Uterus (tissue), 3 donors: ENCODE measurements at regions not wholly inside any gene's neighbourhood (a gene's known extent, or its start where the extent isn't known, plus 50 kb on each side); places are given as distances from the start of the nearest gene placed in this dataset.

ENCODE experiments used
- DNase-seq, 2 donors: peaks; one replicate each; pipeline ENCODE4 v3.0.0-alpha.2; 2019 to 2020
- H3K27ac ChIP-seq, 2 donors: fragments of 200-600 bp; sonication (generic); 1 replicate in 1 of 2; 2 replicates in 1 of 2; pipeline ENCODE4 v1.5.1; 2016 to 2018
- H3K27me3 ChIP-seq, 2 donors: fragments of 200-600 bp; sonication (generic); one replicate each; pipeline ENCODE4 v1.5.1; 2018 to 2019; ENCODE audit warnings: control low read depth in 1 of 2
- H3K36me3 ChIP-seq, 2 donors: fragments of 200-600 bp; sonication (generic); one replicate each; pipeline ENCODE4 v1.5.1; 2019; ENCODE audit warnings: control low read depth in 1 of 2
- H3K4me1 ChIP-seq, 2 donors: fragments of 200-600 bp; sonication (generic); one replicate each; pipeline ENCODE4 v1.5.1; 2018 to 2019; ENCODE audit warnings: control low read depth in 1 of 2
- H3K4me3 ChIP-seq, 2 donors: fragments of 200-600 bp; sonication (generic); 1 replicate in 1 of 2; 2 replicates in 1 of 2; pipeline ENCODE4 v1.5.1; 2018 to 2019; ENCODE audit warnings: mild to moderate bottlenecking in 1 of 2
- H3K9me3 ChIP-seq, 2 donors: fragments of 200-600 bp; sonication (generic); one replicate each; pipeline ENCODE4 v1.5.1; 2019; ENCODE audit warnings: control low read depth in 1 of 2
- CTCF ChIP-seq, 4 experiments: fragments of 200-600 bp in 2 of 4; fragments of 450-650 bp in 2 of 4; sonication (generic) in 2 of 4; IDR thresholded peaks; one replicate each; pipeline ENCODE4 v1.5.1; 2016 to 2019; ENCODE audit warnings: antibody characterized with exemption in 4 of 4, mild to moderate bottlenecking in 2 of 4, moderate library complexity in 1 of 4
- POLR2A ChIP-seq, 2 donors: fragments of 450-650 bp; IDR thresholded peaks; one replicate each; pipeline ENCODE4 v1.6.1; 2016; ENCODE audit warnings: antibody characterized with exemption in 2 of 2, mild to moderate bottlenecking in 1 of 2, moderate library complexity in 1 of 2
- intact Hi-C: fragments of 100-400 bp; cut with DNase I; formaldehyde crosslinking; loops from one replicate; pipeline ENCODE4 v1.15.1; 2023; ENCODE audit warnings: low total_unique reads
- donor health status: DM: yes; HTN: yes; CAD: no.

- TF ChIP-seq POLR2A (IDR thresholded peaks at IDR 0.05) (no peak), CTCF (IDR thresholded peaks at IDR 0.05) (no peak)
- H3K27me3 ChIP-seq, result no peaks in the 10 kb centered on the region
- DNase-seq, result no peak
- no peaks in the 10 kb centered on the region for H3K36me3 ChIP-seq
- H3K9me3 ChIP-seq, result no peaks in the 10 kb centered on the region
- no peaks in the 10 kb centered on the region for H3K4me1 ChIP-seq
- H3K27ac ChIP-seq, result no peak overlapping the region
- no peak overlapping the region for H3K4me3 ChIP-seq
- intact Hi-C loops, result no loop called here
Observed at GRCh38 chr19:27705896-27706295, 1507.1 kb downstream of the UQCRFS1 start.

GRCh38 chr19:27694361-27695055 lies 1518.4 kb downstream of the UQCRFS1 start:
- no peaks in the 10 kb centered on the region for H3K4me1 ChIP-seq
- no peak overlapping the region for H3K27ac ChIP-seq
- no peaks in the 10 kb centered on the region for H3K27me3 ChIP-seq
- TF ChIP-seq CTCF (IDR thresholded peaks at IDR 0.05) (no peak), POLR2A (IDR thresholded peaks at IDR 0.05) (no peak)
- no peaks in the 10 kb centered on the region for H3K9me3 ChIP-seq
- H3K4me3 ChIP-seq, result no peak overlapping the region
- DNase-seq, result no peak
- intact Hi-C loops, result no loop called here
- no peaks in the 10 kb centered on the region for H3K36me3 ChIP-seq

- no peaks in the 10 kb centered on the region for H3K36me3 ChIP-seq
- no peak for TF ChIP-seq POLR2A (IDR thresholded peaks at IDR 0.05)
- TF ChIP-seq CTCF (IDR thresholded peaks at IDR 0.05), result no peak
- no peaks in the 10 kb centered on the region for H3K27me3 ChIP-seq
- no peaks in the 10 kb centered on the region for H3K4me1 ChIP-seq
- no peak for DNase-seq
- no peak overlapping the region for H3K4me3 ChIP-seq
- intact Hi-C loops, result no loop called here
- H3K9me3 ChIP-seq, result no peaks in the 10 kb centered on the region
- H3K27ac ChIP-seq, result no peak overlapping the region
Observed at GRCh38 chr19:27691991-27692390, 1521.0 kb downstream of the UQCRFS1 start.

- DNase-seq, result no peak
- H3K9me3 ChIP-seq, result no peaks in the 10 kb centered on the region
- TF ChIP-seq CTCF (IDR thresholded peaks at IDR 0.05) (no peak), POLR2A (IDR thresholded peaks at IDR 0.05) (no peak)
Observed at GRCh38 chr19:27689734-27690241, 1523.2 kb downstream of the UQCRFS1 start.

GRCh38 chr19:27684293-27684692 lies 1528.7 kb downstream of the UQCRFS1 start:
- TF ChIP-seq POLR2A (IDR thresholded peaks at IDR 0.05) (no peak), CTCF (IDR thresholded peaks at IDR 0.05) (no peak)
- no peaks in the 10 kb centered on the region for H3K4me1 ChIP-seq
- no peak overlapping the region for H3K27ac ChIP-seq
- H3K4me3 ChIP-seq, result no peak overlapping the region
- DNase-seq, result no peak
- no peaks in the 10 kb centered on the region for H3K36me3 ChIP-seq
- H3K9me3 ChIP-seq, result no peaks in the 10 kb centered on the region
- no peaks in the 10 kb centered on the region for H3K27me3 ChIP-seq
- intact Hi-C loops, result no loop called here

More at GRCh38 chr19:27689734-27690241, 1523.2 kb downstream of the UQCRFS1 start:
- H3K4me1 ChIP-seq, result no peaks in the 10 kb centered on the region
- H3K27ac ChIP-seq, result no peak overlapping the region
- H3K4me3 ChIP-seq, result no peak overlapping the region
- intact Hi-C loops, result no loop called here
- no peaks in the 10 kb centered on the region for H3K36me3 ChIP-seq
- H3K27me3 ChIP-seq, result no peaks in the 10 kb centered on the region
